ENCODE measurements at regions not wholly inside any gene's neighbourhood (a gene's known extent, or its start where the extent isn't known, plus 50 kb on each side); places are given as distances from the start of the nearest gene placed in this dataset.

DNA sequence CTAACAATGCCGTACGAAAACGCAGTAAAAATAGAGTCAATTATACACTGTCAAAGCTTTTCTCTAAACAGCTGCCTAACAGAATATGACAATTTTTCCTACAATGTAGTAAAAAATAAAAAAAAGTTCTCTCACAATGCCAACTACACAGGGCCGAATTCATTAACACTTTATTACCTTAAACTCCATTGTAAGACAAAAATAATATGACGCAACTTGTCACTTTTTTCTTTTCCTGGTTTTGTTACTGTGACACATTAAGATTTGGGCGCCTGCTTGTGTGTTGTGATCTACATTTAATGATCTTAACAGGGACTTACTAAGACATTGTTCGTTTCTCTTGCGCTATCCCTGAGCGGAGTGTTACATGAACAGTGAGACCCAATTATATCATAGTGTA is 204.1 kb downstream of the INSC start:
- no peak for DNase-seq
- 84 to 91% methylated on average over 9 of the region's 9 CpGs for WGBS, 2 donors
- no peaks in the 10 kb centered on the region for H3K27me3 ChIP-seq
- H3K9me3 ChIP-seq = no peaks in the 10 kb centered on the region
- H3K36me3 ChIP-seq = no peaks in the 10 kb centered on the region
- H3K4me3 ChIP-seq = no peak overlapping the region
- TF ChIP-seq POLR2AphosphoS5 (IDR thresholded peaks at IDR 0.05) (no peak), EP300 (IDR thresholded peaks at IDR 0.05) (no peak), POLR2A (IDR thresholded peaks at IDR 0.05) (no peak)
- TF ChIP-seq, protein P1, sequence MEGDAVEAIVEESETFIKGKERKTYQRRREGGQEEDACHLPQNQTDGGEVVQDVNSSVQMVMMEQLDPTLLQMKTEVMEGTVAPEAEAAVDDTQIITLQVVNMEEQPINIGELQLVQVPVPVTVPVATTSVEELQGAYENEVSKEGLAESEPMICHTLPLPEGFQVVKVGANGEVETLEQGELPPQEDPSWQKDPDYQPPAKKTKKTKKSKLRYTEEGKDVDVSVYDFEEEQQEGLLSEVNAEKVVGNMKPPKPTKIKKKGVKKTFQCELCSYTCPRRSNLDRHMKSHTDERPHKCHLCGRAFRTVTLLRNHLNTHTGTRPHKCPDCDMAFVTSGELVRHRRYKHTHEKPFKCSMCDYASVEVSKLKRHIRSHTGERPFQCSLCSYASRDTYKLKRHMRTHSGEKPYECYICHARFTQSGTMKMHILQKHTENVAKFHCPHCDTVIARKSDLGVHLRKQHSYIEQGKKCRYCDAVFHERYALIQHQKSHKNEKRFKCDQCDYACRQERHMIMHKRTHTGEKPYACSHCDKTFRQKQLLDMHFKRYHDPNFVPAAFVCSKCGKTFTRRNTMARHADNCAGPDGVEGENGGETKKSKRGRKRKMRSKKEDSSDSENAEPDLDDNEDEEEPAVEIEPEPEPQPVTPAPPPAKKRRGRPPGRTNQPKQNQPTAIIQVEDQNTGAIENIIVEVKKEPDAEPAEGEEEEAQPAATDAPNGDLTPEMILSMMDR (IDR thresholded peaks at IDR 0.05) = no peak
- no peaks in the 10 kb centered on the region for H3K4me1 ChIP-seq
- intact Hi-C loops (cut with DNase I) = no loop called here
- no peak overlapping the region for H3K27ac ChIP-seq

DNA sequence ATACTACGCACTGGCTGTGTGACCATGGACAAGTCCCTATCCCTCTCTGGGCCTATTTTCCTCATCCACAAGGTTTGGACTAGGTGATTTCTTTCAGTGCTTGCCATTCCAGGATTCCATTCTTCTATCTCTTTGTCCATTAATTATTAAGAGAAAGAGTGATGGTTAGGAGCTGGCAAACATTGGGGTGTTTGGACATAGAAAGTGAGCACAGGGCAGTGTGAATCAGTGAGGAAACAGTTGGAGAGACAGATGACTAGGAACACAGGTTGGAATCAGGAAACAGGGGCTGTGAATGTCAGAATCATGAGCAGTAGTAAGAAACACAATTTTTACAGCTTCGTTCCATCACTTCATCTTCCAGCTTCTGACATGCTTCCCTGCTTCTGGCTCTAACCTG is 211.8 kb downstream of the INSC start:
- intact Hi-C loops (cut with DNase I) = no loop called here
- Histone ChIP-seq H3K4me1 (no peaks in the 10 kb centered on the region), H3K9me3 (no peaks in the 10 kb centered on the region), H3K4me3 (no peak overlapping the region), H3K27me3 (no peaks in the 10 kb centered on the region), H3K36me3 (no peaks in the 10 kb centered on the region), H3K27ac (no peak overlapping the region)
- DNase-seq = no peak
- TF ChIP-seq POLR2A (IDR thresholded peaks at IDR 0.05) (no peak), EP300 (IDR thresholded peaks at IDR 0.05) (no peak), POLR2AphosphoS5 (IDR thresholded peaks at IDR 0.05) (no peak)
- TF ChIP-seq, protein P1 (IDR thresholded peaks at IDR 0.05) = no peak
- WGBS, 2 donors = 84 to 86% methylated on average over 2 of the region's 2 CpGs

DNA sequence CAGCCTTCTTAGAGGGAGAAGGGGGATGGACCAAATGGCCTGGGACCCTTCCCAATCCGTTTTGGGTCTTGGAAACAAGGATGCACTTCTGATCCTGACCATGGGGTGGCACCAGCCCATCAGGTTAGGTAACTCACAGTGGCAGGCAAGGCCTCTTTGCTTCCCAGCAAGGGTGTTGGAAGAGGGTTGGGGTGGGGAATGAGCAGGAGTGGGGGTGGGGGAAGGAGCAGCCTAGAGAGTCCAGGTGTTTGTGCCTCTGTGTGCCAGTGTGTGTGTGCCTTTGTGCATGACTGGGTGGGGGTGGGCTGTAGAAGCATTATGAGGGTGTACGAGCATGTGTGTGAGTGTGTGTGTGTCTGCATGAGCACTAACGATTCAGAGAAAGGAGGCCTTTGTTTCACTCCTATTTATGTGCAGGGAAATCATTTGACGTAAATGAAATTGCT is 213.1 kb downstream of the INSC start:
- no peak for DNase-seq
- no peaks in the 10 kb centered on the region for H3K36me3 ChIP-seq
- WGBS, 2 donors = 18 to 48% methylated on average over 4 of the region's 4 CpGs
- no peak overlapping the region for H3K27ac ChIP-seq
- H3K27me3 ChIP-seq = no peaks in the 10 kb centered on the region
- intact Hi-C loops (cut with DNase I) = no loop called here
- no peak for TF ChIP-seq EP300 (IDR thresholded peaks at IDR 0.05)
- TF ChIP-seq, protein P1 (IDR thresholded peaks at IDR 0.05) = peak in 3 of 4 experiments; percentile 15 to 34 (median 31)
- no peaks in the 10 kb centered on the region for H3K4me1 ChIP-seq
- H3K9me3 ChIP-seq = no peaks in the 10 kb centered on the region
- no peak overlapping the region for H3K4me3 ChIP-seq

DNA sequence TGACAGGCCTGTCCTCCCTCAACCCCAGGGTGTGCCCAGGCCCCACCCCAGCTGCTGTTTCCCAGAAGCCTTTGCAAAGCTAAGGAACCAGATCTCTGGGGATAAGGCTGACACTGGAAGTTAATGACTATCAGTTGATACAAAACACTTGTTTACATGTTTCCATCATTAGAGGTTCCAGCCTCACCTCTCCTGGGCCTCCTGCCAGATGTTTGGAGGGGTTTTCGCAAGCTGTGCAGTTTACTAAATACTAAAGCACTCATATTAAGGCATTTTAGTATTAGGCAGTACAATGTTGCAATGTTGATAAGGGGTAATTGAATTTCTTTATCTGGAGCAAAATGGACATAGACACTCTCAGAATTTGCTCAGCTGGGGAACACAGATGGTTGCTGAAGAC is 218.7 kb downstream of the INSC start:
- DNase-seq = no peak
- H3K9me3 ChIP-seq = peaks cover 0 to 2% (median 0%) of the 10 kb centered on the region in 4 donors
- intact Hi-C loops (cut with DNase I) = no loop called here
- H3K27ac ChIP-seq = no peak overlapping the region
- no peaks in the 10 kb centered on the region for H3K27me3 ChIP-seq
- TF ChIP-seq POLR2AphosphoS5 (IDR thresholded peaks at IDR 0.05) (no peak), POLR2A (IDR thresholded peaks at IDR 0.05) (no peak), EP300 (IDR thresholded peaks at IDR 0.05) (no peak)
- TF ChIP-seq, protein P1 (IDR thresholded peaks at IDR 0.05) = no peak
- WGBS, 2 donors = 73 to 85% methylated on average over 1 of the region's 1 CpG
- H3K4me1 ChIP-seq = no peaks in the 10 kb centered on the region
- H3K4me3 ChIP-seq = no peak overlapping the region
- no peaks in the 10 kb centered on the region for H3K36me3 ChIP-seq

DNA sequence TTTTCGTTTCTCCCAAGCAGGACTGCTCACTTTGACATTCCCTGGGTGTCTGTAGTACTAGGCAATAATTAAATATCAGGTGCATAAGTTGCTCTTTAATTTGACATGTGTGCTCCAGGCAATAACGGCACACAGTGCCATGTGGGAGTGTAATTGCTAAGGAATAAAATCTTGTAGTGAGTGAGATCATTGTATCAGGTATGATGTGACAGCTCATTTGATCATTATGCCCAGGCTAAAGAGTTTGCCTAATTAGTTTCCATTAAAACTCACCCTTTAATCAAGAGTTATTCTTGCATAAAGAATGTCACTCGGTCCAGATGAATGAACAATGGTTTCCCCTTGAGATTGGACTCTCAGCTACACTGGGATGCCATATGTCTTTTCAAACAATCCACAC is 220.0 kb downstream of the INSC start:
- Histone ChIP-seq H3K4me1 (no peaks in the 10 kb centered on the region), H3K36me3 (no peaks in the 10 kb centered on the region), H3K9me3 (peaks cover 0 to 2% (median 0%) of the 10 kb centered on the region in 4 donors), H3K4me3 (no peak overlapping the region), H3K27ac (no peak overlapping the region), H3K27me3 (no peaks in the 10 kb centered on the region)
- no peak for TF ChIP-seq POLR2AphosphoS5 (IDR thresholded peaks at IDR 0.05)
- TF ChIP-seq, protein P1 (IDR thresholded peaks at IDR 0.05) = no peak
- no peak for TF ChIP-seq EP300 (IDR thresholded peaks at IDR 0.05)
- TF ChIP-seq POLR2A (IDR thresholded peaks at IDR 0.05) = no peak
- DNase-seq = no peak
- WGBS, 2 donors = 72 to 80% methylated on average over 3 of the region's 3 CpGs
- intact Hi-C loops (cut with DNase I) = no loop called here
